Gastroesophageal sphincter (tissue), 4 donors: ENCODE measurements at regions not wholly inside any gene's neighbourhood (a gene's known extent, or its start where the extent isn't known, plus 50 kb on each side); places are given as distances from the start of the nearest gene placed in this dataset.

Source experiments
- ATAC-seq: fragments of 150-250 bp; one replicate; pipeline ENCODE4 v1.9.1; 2016; ENCODE audit warnings: mild to moderate bottlenecking, moderate library complexity
- H3K27ac ChIP-seq, 4 donors: fragments of 200-600 bp; sonication (generic) in 3 of 4; 1 replicate in 3 of 4; 2 replicates in 1 of 4; pipeline ENCODE4 v1.5.1; 2016 to 2019
- H3K27me3 ChIP-seq: fragments of 200-600 bp; sonication (generic); one replicate; pipeline ENCODE4 v1.5.1; 2019
- H3K36me3 ChIP-seq, 2 donors: fragments of 200-600 bp; sonication (generic); one replicate each; pipeline ENCODE4 v1.5.1; 2019; ENCODE audit warnings: control low read depth in 1 of 2
- H3K4me1 ChIP-seq, 3 donors: fragments of 200-600 bp; sonication (generic); 1 replicate in 2 of 3; 2 replicates in 1 of 3; pipeline ENCODE4 v1.5.1; 2016 to 2019; ENCODE audit warnings: control low read depth in 2 of 3
- H3K4me3 ChIP-seq, 2 donors: fragments of 200-600 bp; sonication (generic); one replicate each; pipeline ENCODE4 v1.5.1; 2019; ENCODE audit warnings: mild to moderate bottlenecking in 1 of 2, moderate library complexity in 1 of 2
- H3K9me3 ChIP-seq, 3 donors: fragments of 200-600 bp; sonication (generic); one replicate each; pipeline ENCODE4 v1.5.1; 2017 to 2019; ENCODE audit warnings: control low read depth in 2 of 3
- CTCF ChIP-seq, 4 experiments: fragments of 200-600 bp in 2 of 4; fragments of 450-650 bp in 2 of 4; sonication (generic) in 1 of 4; IDR thresholded peaks; one replicate each; pipeline ENCODE4 v1.5.1; 2017 to 2019; ENCODE audit warnings: antibody characterized with exemption in 4 of 4, mild to moderate bottlenecking in 2 of 4, moderate library complexity in 2 of 4
- EP300 ChIP-seq: sonication (generic); formaldehyde crosslinking; IDR thresholded peaks from one replicate; pipeline ENCODE4 v1.6.1; 2017; ENCODE audit warnings: antibody characterized with exemption, mild to moderate bottlenecking
- POLR2A ChIP-seq, 2 donors: fragments of 450-650 bp; IDR thresholded peaks; one replicate each; pipeline ENCODE4 v1.6.1; 2017; ENCODE audit warnings: antibody characterized with exemption in 2 of 2, mild to moderate bottlenecking in 2 of 2, moderate library complexity in 1 of 2
- POLR2AphosphoS5 ChIP-seq: sonication (generic); formaldehyde crosslinking; IDR thresholded peaks from one replicate; pipeline ENCODE4 v1.6.1; 2017; ENCODE audit warnings: antibody characterized with exemption
- WGBS, 2 donors: methylation state at CpG; one replicate each; pipeline ENCODE4 v1.1.5; 2018; ENCODE audit warnings: low coverage in 1 of 2; 5-methylcytosine and 5-hydroxymethylcytosine counted together

- 13 to 60% methylated on average over 1 of the region's 4 CpGs for WGBS, 2 donors
Measured at GRCh38 chr11:127733552-127733951, 733.0 kb upstream of the KIRREL3 start.

GRCh38 chr11:127726367-127726766 is 725.8 kb upstream of the KIRREL3 start:
- Histone ChIP-seq H3K9me3 (no peaks in the 10 kb centered on the region), H3K4me1 (no peaks in the 10 kb centered on the region), H3K27ac (no peak overlapping the region), H3K27me3 (no peaks in the 10 kb centered on the region), H3K36me3 (no peaks in the 10 kb centered on the region), H3K4me3 (no peak overlapping the region)
- TF ChIP-seq EP300 (no peak), POLR2A (IDR thresholded peaks at IDR 0.05) (no peak), POLR2AphosphoS5 (no peak), CTCF (IDR thresholded peaks at IDR 0.05) (no peak)
- WGBS, 2 donors: 48 to 63% methylated on average over 1 of the region's 1 CpG
- ATAC-seq: no peak

More at GRCh38 chr11:127733552-127733951, 733.0 kb upstream of the KIRREL3 start:
- H3K9me3 ChIP-seq: no peaks in the 10 kb centered on the region
- H3K4me3 ChIP-seq: no peak overlapping the region
- ATAC-seq: peak; percentile 58
- no peak overlapping the region for H3K27ac ChIP-seq
- H3K27me3 ChIP-seq: no peaks in the 10 kb centered on the region
- H3K36me3 ChIP-seq: no peaks in the 10 kb centered on the region
- no peaks in the 10 kb centered on the region for H3K4me1 ChIP-seq
- TF ChIP-seq CTCF (IDR thresholded peaks at IDR 0.05) (no peak), EP300 (no peak), POLR2AphosphoS5 (no peak), POLR2A (IDR thresholded peaks at IDR 0.05) (no peak)

GRCh38 chr11:127723714-127724113 is 723.1 kb upstream of the KIRREL3 start:
- H3K9me3 ChIP-seq: no peaks in the 10 kb centered on the region
- no peaks in the 10 kb centered on the region for H3K27me3 ChIP-seq
- H3K4me3 ChIP-seq: no peak overlapping the region
- TF ChIP-seq POLR2AphosphoS5 (no peak), POLR2A (IDR thresholded peaks at IDR 0.05) (no peak)
- WGBS, 2 donors: 43 to 53% methylated on average over 1 of the region's 1 CpG
- H3K36me3 ChIP-seq: no peaks in the 10 kb centered on the region
- H3K27ac ChIP-seq: no peak overlapping the region
- no peak for ATAC-seq
- H3K4me1 ChIP-seq: no peaks in the 10 kb centered on the region

GRCh38 chr11:127713226-127713625 is 712.7 kb upstream of the KIRREL3 start:
- TF ChIP-seq POLR2AphosphoS5 (no peak), CTCF (IDR thresholded peaks at IDR 0.05) (no peak)
- 80 to 91% methylated on average over 2 of the region's 2 CpGs for WGBS, 2 donors

GRCh38 chr11:127711748-127712147 is 711.2 kb upstream of the KIRREL3 start:
- ATAC-seq: no peak
- 81 to 90% methylated on average over 4 of the region's 6 CpGs for WGBS, 2 donors
- TF ChIP-seq POLR2AphosphoS5 (no peak), EP300 (no peak), CTCF (IDR thresholded peaks at IDR 0.05) (no peak), POLR2A (IDR thresholded peaks at IDR 0.05) (no peak)

More at GRCh38 chr11:127713226-127713625, 712.7 kb upstream of the KIRREL3 start:
- Histone ChIP-seq H3K9me3 (no peaks in the 10 kb centered on the region), H3K27me3 (no peaks in the 10 kb centered on the region), H3K27ac (no peak overlapping the region), H3K36me3 (no peaks in the 10 kb centered on the region), H3K4me3 (no peak overlapping the region), H3K4me1 (no peaks in the 10 kb centered on the region)
- no peak for ATAC-seq

GRCh38 chr11:127710831-127711230 is 710.3 kb upstream of the KIRREL3 start:
- no peaks in the 10 kb centered on the region for H3K4me1 ChIP-seq
- no peak overlapping the region for H3K27ac ChIP-seq
- ATAC-seq: no peak
- H3K36me3 ChIP-seq: no peaks in the 10 kb centered on the region
- WGBS, 2 donors: 50 to 88% methylated on average over 1 of the region's 1 CpG
- no peaks in the 10 kb centered on the region for H3K27me3 ChIP-seq
- no peaks in the 10 kb centered on the region for H3K9me3 ChIP-seq
- no peak overlapping the region for H3K4me3 ChIP-seq
- TF ChIP-seq POLR2AphosphoS5 (no peak), CTCF (IDR thresholded peaks at IDR 0.05) (no peak), POLR2A (IDR thresholded peaks at IDR 0.05) (no peak), EP300 (no peak)

More at GRCh38 chr11:127711748-127712147, 711.2 kb upstream of the KIRREL3 start:
- no peaks in the 10 kb centered on the region for H3K9me3 ChIP-seq
- H3K36me3 ChIP-seq: no peaks in the 10 kb centered on the region
- no peaks in the 10 kb centered on the region for H3K27me3 ChIP-seq
- H3K4me3 ChIP-seq: no peak overlapping the region
- H3K4me1 ChIP-seq: no peaks in the 10 kb centered on the region
- H3K27ac ChIP-seq: no peak overlapping the region
